MCF 10A (cell line): ENCODE measurements at regions not wholly inside any gene's neighbourhood (a gene's known extent, or its start where the extent isn't known, plus 50 kb on each side); places are given as distances from the start of the nearest gene placed in this dataset.

Experiments
- BruUV-seq: library from RNA; stranded (reverse); fragments of 400-500 nt; replicated peaks from 2 replicates; lab custom pipeline; 2021; lab: Mats Ljungman, UMichigan
- CTCF ChIA-PET: fragments of 300-600 bp; sonication (Branson Sonifier 250); formaldehyde crosslinking; extraction: SDS; loops from one replicate; lab custom pipeline; 2021; ENCODE audit warnings: antibody characterized with exemption, inconsistent platforms; lab: Yijun Ruan, JAX
- POLR2A ChIA-PET: fragments of 300-600, 350-650 bp; sonication (Branson Sonifier 250); formaldehyde crosslinking; extraction: SDS; loops from one replicate; lab custom pipeline; 2020; ENCODE audit warnings: antibody characterized with exemption, inconsistent platforms; lab: Yijun Ruan, JAX
- DNase-seq: peaks from one replicate; pipeline ENCODE4 v3.0.0-alpha.2; 2018; ENCODE audit not compliant: unreplicated experiment
- H3K27ac Mint-ChIP-seq: one replicate; pipeline ENCODE4 v1.8.0; 2022; ENCODE audit warnings: mild to moderate bottlenecking, low read depth, mixed read lengths; ENCODE audit not compliant: unreplicated experiment
- H3K27me3 Mint-ChIP-seq: one replicate; pipeline ENCODE4 v1.8.0; 2022; ENCODE audit warnings: mixed read lengths; ENCODE audit not compliant: insufficient read depth, unreplicated experiment
- H3K36me3 Mint-ChIP-seq: one replicate; pipeline ENCODE4 v1.8.0; 2022; ENCODE audit warnings: mild to moderate bottlenecking, moderate library complexity, mixed read lengths; ENCODE audit not compliant: insufficient read depth, unreplicated experiment
- H3K4me1 Mint-ChIP-seq: one replicate; pipeline ENCODE4 v1.8.0; 2022; ENCODE audit warnings: mixed read lengths; ENCODE audit not compliant: insufficient read depth, unreplicated experiment
- H3K4me3 Mint-ChIP-seq: one replicate; pipeline ENCODE4 v1.8.0; 2022; ENCODE audit warnings: mild to moderate bottlenecking, moderate library complexity, mixed read lengths; ENCODE audit not compliant: unreplicated experiment
- H3K9me3 Mint-ChIP-seq: one replicate; pipeline ENCODE4 v1.8.0; 2022; ENCODE audit warnings: mixed read lengths; ENCODE audit not compliant: unreplicated experiment
- CTCF ChIP-seq: fragments of 200-600 bp; IDR thresholded peaks from one replicate; pipeline ENCODE4 v1.8.0; 2022; ENCODE audit warnings: antibody characterized with exemption, mild to moderate bottlenecking; ENCODE audit not compliant: unreplicated experiment
- intact Hi-C: fragments of 100-400 bp; cut with micrococcal nuclease; formaldehyde crosslinking; loops from 2 replicates; pipeline ENCODE4 v1.14.1; 2022

GRCh38 chr12:94813314-94813713 is 163.0 kb upstream of the TMCC3 start:
- Mint-ChIP-seq H3K36me3 (no peaks in the 10 kb centered on the region), H3K4me1 (no peaks in the 10 kb centered on the region), H3K4me3 (no peak overlapping the region), H3K27me3 (no peaks in the 10 kb centered on the region), H3K9me3 (peaks cover 26% of the 10 kb centered on the region), H3K27ac (no peak overlapping the region)
- no TSS peak for BruUV-seq
- intact Hi-C loops: no loop called here
- CTCF ChIA-PET: no interaction called here
- POLR2A ChIA-PET: no interaction called here
- no peak for DNase-seq
- TF ChIP-seq CTCF: no peak

GRCh38 chr12:94812345-94812744 is 162.0 kb upstream of the TMCC3 start:
- no peak for DNase-seq
- no TSS peak for BruUV-seq

GRCh38 chr12:94811611-94812010 is 161.3 kb upstream of the TMCC3 start:
- intact Hi-C loops: no loop called here
- H3K36me3 Mint-ChIP-seq: no peaks in the 10 kb centered on the region
- no peak for TF ChIP-seq CTCF
- no TSS peak for BruUV-seq
- no peak overlapping the region for H3K4me3 Mint-ChIP-seq
- H3K27me3 Mint-ChIP-seq: no peaks in the 10 kb centered on the region
- no peak overlapping the region for H3K27ac Mint-ChIP-seq
- POLR2A ChIA-PET: interaction anchor here (1.1 kb wide), 1 partner anchor 9 kb away, joined by 3 read pairs; no protein-coding TSS in a partner anchor
- no peaks in the 10 kb centered on the region for H3K4me1 Mint-ChIP-seq
- CTCF ChIA-PET: interaction anchor here (0.6 kb wide), 1 partner anchor 16 kb away, joined by 3 read pairs; no protein-coding TSS in a partner anchor
- peaks cover 26% of the 10 kb centered on the region for H3K9me3 Mint-ChIP-seq
- DNase-seq: no peak

More at GRCh38 chr12:94812345-94812744, 162.0 kb upstream of the TMCC3 start:
- H3K27ac Mint-ChIP-seq: no peak overlapping the region
- H3K4me1 Mint-ChIP-seq: no peaks in the 10 kb centered on the region
- H3K36me3 Mint-ChIP-seq: no peaks in the 10 kb centered on the region
- intact Hi-C loops: no loop called here
- ChIA-PET POLR2A (interaction anchor here (1.1 kb wide), 1 partner anchor 10 kb away, joined by 3 read pairs; no protein-coding TSS in a partner anchor), CTCF (no interaction called here)
- no peak for TF ChIP-seq CTCF
- H3K4me3 Mint-ChIP-seq: no peak overlapping the region
- H3K9me3 Mint-ChIP-seq: peaks cover 26% of the 10 kb centered on the region
- no peaks in the 10 kb centered on the region for H3K27me3 Mint-ChIP-seq

GRCh38 chr12:94807951-94808350 is 157.6 kb upstream of the TMCC3 start:
- Mint-ChIP-seq H3K4me1 (peaks cover 7% of the 10 kb centered on the region), H3K27ac (no peak overlapping the region), H3K27me3 (no peaks in the 10 kb centered on the region), H3K9me3 (peaks cover 14% of the 10 kb centered on the region), H3K4me3 (no peak overlapping the region), H3K36me3 (no peaks in the 10 kb centered on the region)
- DNase-seq: no peak
- no TSS peak for BruUV-seq
- no peak for TF ChIP-seq CTCF
- POLR2A ChIA-PET: interaction anchor here (0.7 to 1.2 kb wide), 2 partner anchors 12 to 688 kb away, joined by 3 to 5 read pairs; no protein-coding TSS in a partner anchor
- CTCF ChIA-PET: interaction anchor here (0.5 to 0.9 kb wide), 4 partner anchors 8 to 132 kb away, joined by 3 read pairs; no protein-coding TSS in a partner anchor
- intact Hi-C loops: no loop called here
